Gastroesophageal sphincter (tissue), 4 donors: ENCODE measurements at regions not wholly inside any gene's neighbourhood (a gene's known extent, or its start where the extent isn't known, plus 50 kb on each side); places are given as distances from the start of the nearest gene placed in this dataset.

ENCODE experiments used
- ATAC-seq: fragments of 150-250 bp; one replicate; pipeline ENCODE4 v1.9.1; 2016; ENCODE audit warnings: mild to moderate bottlenecking, moderate library complexity
- H3K27ac ChIP-seq, 4 donors: fragments of 200-600 bp; sonication (generic) in 3 of 4; 1 replicate in 3 of 4; 2 replicates in 1 of 4; pipeline ENCODE4 v1.5.1; 2016 to 2019
- H3K27me3 ChIP-seq: fragments of 200-600 bp; sonication (generic); one replicate; pipeline ENCODE4 v1.5.1; 2019
- H3K36me3 ChIP-seq, 2 donors: fragments of 200-600 bp; sonication (generic); one replicate each; pipeline ENCODE4 v1.5.1; 2019; ENCODE audit warnings: control low read depth in 1 of 2
- H3K4me1 ChIP-seq, 3 donors: fragments of 200-600 bp; sonication (generic); 1 replicate in 2 of 3; 2 replicates in 1 of 3; pipeline ENCODE4 v1.5.1; 2016 to 2019; ENCODE audit warnings: control low read depth in 2 of 3
- H3K4me3 ChIP-seq, 2 donors: fragments of 200-600 bp; sonication (generic); one replicate each; pipeline ENCODE4 v1.5.1; 2019; ENCODE audit warnings: mild to moderate bottlenecking in 1 of 2, moderate library complexity in 1 of 2
- H3K9me3 ChIP-seq, 3 donors: fragments of 200-600 bp; sonication (generic); one replicate each; pipeline ENCODE4 v1.5.1; 2017 to 2019; ENCODE audit warnings: control low read depth in 2 of 3
- EP300 ChIP-seq: sonication (generic); formaldehyde crosslinking; IDR thresholded peaks from one replicate; pipeline ENCODE4 v1.6.1; 2017; ENCODE audit warnings: antibody characterized with exemption, mild to moderate bottlenecking
- POLR2A ChIP-seq, 2 donors: fragments of 450-650 bp; IDR thresholded peaks; one replicate each; pipeline ENCODE4 v1.6.1; 2017; ENCODE audit warnings: antibody characterized with exemption in 2 of 2, mild to moderate bottlenecking in 2 of 2, moderate library complexity in 1 of 2
- POLR2AphosphoS5 ChIP-seq: sonication (generic); formaldehyde crosslinking; IDR thresholded peaks from one replicate; pipeline ENCODE4 v1.6.1; 2017; ENCODE audit warnings: antibody characterized with exemption
- WGBS, 2 donors: methylation state at CpG; one replicate each; pipeline ENCODE4 v1.1.5; 2018; ENCODE audit warnings: low coverage in 1 of 2; 5-methylcytosine and 5-hydroxymethylcytosine counted together
- TF ChIP-seq, protein P1 (sequence below), 4 experiments: fragments of 200-600 bp in 2 of 4; fragments of 450-650 bp in 2 of 4; sonication (generic) in 1 of 4; IDR thresholded peaks; one replicate each; pipeline ENCODE4 v1.5.1; 2017 to 2019; ENCODE audit warnings: antibody characterized with exemption in 4 of 4, mild to moderate bottlenecking in 2 of 4, moderate library complexity in 2 of 4

DNA sequence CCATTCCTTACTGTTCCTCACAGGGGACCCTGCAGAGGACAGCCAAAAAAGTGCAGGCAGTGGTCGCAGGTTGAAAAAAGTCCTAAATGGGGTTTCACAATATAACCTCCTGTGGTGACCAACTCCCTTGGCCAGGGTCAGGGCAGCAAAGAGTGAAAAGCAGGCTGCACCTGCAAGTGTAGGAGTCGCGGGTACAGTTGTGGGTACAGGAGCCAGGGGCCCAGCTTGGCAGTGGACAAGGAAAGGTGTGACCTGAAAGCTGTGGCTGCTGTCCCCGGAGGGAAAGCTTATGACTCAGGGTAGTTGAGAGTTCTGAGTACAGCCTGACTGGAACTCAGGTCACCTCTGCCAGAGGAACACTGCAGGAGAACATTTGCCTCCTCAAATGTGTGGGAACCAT, 1114.1 kb downstream of the ROBO2 start:
- no peaks in the 10 kb centered on the region for H3K9me3 ChIP-seq
- no peaks in the 10 kb centered on the region for H3K4me1 ChIP-seq
- H3K27ac ChIP-seq, result no peak overlapping the region
- 80 to 100% methylated on average over 1 of the region's 4 CpGs for WGBS, 2 donors
- TF ChIP-seq, protein P1, sequence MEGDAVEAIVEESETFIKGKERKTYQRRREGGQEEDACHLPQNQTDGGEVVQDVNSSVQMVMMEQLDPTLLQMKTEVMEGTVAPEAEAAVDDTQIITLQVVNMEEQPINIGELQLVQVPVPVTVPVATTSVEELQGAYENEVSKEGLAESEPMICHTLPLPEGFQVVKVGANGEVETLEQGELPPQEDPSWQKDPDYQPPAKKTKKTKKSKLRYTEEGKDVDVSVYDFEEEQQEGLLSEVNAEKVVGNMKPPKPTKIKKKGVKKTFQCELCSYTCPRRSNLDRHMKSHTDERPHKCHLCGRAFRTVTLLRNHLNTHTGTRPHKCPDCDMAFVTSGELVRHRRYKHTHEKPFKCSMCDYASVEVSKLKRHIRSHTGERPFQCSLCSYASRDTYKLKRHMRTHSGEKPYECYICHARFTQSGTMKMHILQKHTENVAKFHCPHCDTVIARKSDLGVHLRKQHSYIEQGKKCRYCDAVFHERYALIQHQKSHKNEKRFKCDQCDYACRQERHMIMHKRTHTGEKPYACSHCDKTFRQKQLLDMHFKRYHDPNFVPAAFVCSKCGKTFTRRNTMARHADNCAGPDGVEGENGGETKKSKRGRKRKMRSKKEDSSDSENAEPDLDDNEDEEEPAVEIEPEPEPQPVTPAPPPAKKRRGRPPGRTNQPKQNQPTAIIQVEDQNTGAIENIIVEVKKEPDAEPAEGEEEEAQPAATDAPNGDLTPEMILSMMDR (IDR thresholded peaks at IDR 0.05), result no peak
- TF ChIP-seq POLR2A (IDR thresholded peaks at IDR 0.05), result no peak
- TF ChIP-seq EP300, result no peak
- no peak for TF ChIP-seq POLR2AphosphoS5
- H3K36me3 ChIP-seq, result no peaks in the 10 kb centered on the region
- no peak overlapping the region for H3K4me3 ChIP-seq
- no peaks in the 10 kb centered on the region for H3K27me3 ChIP-seq
- ATAC-seq, result no peak

- Histone ChIP-seq H3K27me3 (no peaks in the 10 kb centered on the region), H3K27ac (no peak overlapping the region), H3K4me1 (no peaks in the 10 kb centered on the region), H3K9me3 (no peaks in the 10 kb centered on the region), H3K36me3 (no peaks in the 10 kb centered on the region), H3K4me3 (no peak overlapping the region)
- WGBS, 2 donors, result 86% methylated on average over 1 of the region's 3 CpGs; no CpG with 5 or more reads in 1 of the 2 donors
- no peak for ATAC-seq
- no peak for TF ChIP-seq EP300
- TF ChIP-seq, protein P1 (IDR thresholded peaks at IDR 0.05), result no peak
- TF ChIP-seq POLR2A (IDR thresholded peaks at IDR 0.05), result no peak
- TF ChIP-seq POLR2AphosphoS5, result no peak
Measured at GRCh38 chr3:78154521-78155186, 1114.8 kb downstream of the ROBO2 start.

GRCh38 chr3:78161736-78162135, 1121.8 kb downstream of the ROBO2 start:
- no peak for TF ChIP-seq EP300
- no peak for TF ChIP-seq POLR2AphosphoS5
- TF ChIP-seq, protein P1 (IDR thresholded peaks at IDR 0.05), result no peak
- TF ChIP-seq POLR2A (IDR thresholded peaks at IDR 0.05), result no peak
- Histone ChIP-seq H3K27me3 (no peaks in the 10 kb centered on the region), H3K4me3 (no peak overlapping the region), H3K9me3 (no peaks in the 10 kb centered on the region), H3K27ac (no peak overlapping the region), H3K4me1 (no peaks in the 10 kb centered on the region), H3K36me3 (no peaks in the 10 kb centered on the region)
- no peak for ATAC-seq
- WGBS, 2 donors, result 88 to 89% methylated on average over 3 to 4 of the region's 4 CpGs

- no peak for TF ChIP-seq POLR2A (IDR thresholded peaks at IDR 0.05)
- TF ChIP-seq, protein P1 (IDR thresholded peaks at IDR 0.05), result no peak
- no peak for TF ChIP-seq EP300
- TF ChIP-seq POLR2AphosphoS5, result no peak
- Histone ChIP-seq H3K27ac (no peak overlapping the region), H3K27me3 (no peaks in the 10 kb centered on the region), H3K9me3 (no peaks in the 10 kb centered on the region), H3K4me3 (no peak overlapping the region), H3K4me1 (no peaks in the 10 kb centered on the region), H3K36me3 (no peaks in the 10 kb centered on the region)
- no peak for ATAC-seq
Measured at GRCh38 chr3:78163379-78163778, 1123.5 kb downstream of the ROBO2 start.

DNA sequence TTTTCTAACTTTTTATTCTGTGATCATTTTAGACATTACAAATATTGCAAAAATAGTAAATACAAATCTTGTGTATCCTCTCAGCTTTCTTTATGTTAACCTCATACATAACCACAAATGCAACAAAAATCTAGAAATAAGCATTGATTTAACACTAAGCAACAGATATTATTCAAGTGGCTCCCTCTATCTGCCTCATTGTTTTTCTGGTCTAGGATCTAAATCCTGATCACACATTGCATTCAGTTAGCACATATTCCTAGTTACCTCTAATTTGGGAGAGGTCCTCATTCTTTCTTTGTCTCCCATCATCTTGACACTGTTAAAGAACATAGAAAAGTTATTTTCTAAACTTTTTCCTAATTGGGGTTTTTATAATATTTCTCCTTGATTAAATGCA, 1126.0 kb downstream of the ROBO2 start:
- Histone ChIP-seq H3K27me3 (no peaks in the 10 kb centered on the region), H3K4me1 (no peaks in the 10 kb centered on the region), H3K4me3 (no peak overlapping the region), H3K9me3 (no peaks in the 10 kb centered on the region), H3K36me3 (no peaks in the 10 kb centered on the region), H3K27ac (no peak overlapping the region)
- no peak for ATAC-seq
- TF ChIP-seq, protein P1 (IDR thresholded peaks at IDR 0.05), result no peak
- TF ChIP-seq POLR2A (IDR thresholded peaks at IDR 0.05) (no peak), EP300 (no peak), POLR2AphosphoS5 (no peak)
